Heart right ventricle (tissue), 16 donors: ENCODE measurements at regions not wholly inside any gene's neighbourhood (a gene's known extent, or its start where the extent isn't known, plus 50 kb on each side); places are given as distances from the start of the nearest gene placed in this dataset.

Experiments
- ATAC-seq, 8 donors: fragments of 200-7000 bp; cut with Tn5 transposase; one replicate each; pipeline ENCODE4 v1.9.1; 2020; ENCODE audit warnings: mild to moderate bottlenecking in 8 of 8, moderate library complexity in 8 of 8, moderate number of reproducible peaks in 1 of 8
- DNase-seq, 2 donors: peaks; one replicate each; pipeline ENCODE4 v3.0.0-alpha.2; 2020
- H3K27ac ChIP-seq, 10 donors: fragments of 200-600 bp; sonication (generic) in 2 of 10; one replicate each; pipeline versions ENCODE4 v1.5.0 to v1.8.0; 2020 to 2022; ENCODE audit warnings: mild to moderate bottlenecking in 3 of 10
- H3K27me3 ChIP-seq, 7 donors: fragments of 200-600 bp; one replicate each; pipeline ENCODE4 v1.8.0; 2021 to 2022; ENCODE audit warnings: mild to moderate bottlenecking in 2 of 7
- H3K36me3 ChIP-seq, 9 donors: fragments of 200-600 bp; sonication (generic) in 1 of 9; one replicate each; pipeline versions ENCODE4 v1.5.0 to v1.8.0; 2020 to 2022; ENCODE audit warnings: mild to moderate bottlenecking in 2 of 9
- H3K4me1 ChIP-seq, 9 donors: fragments of 200-600 bp; sonication (generic) in 1 of 9; one replicate each; pipeline versions ENCODE4 v1.5.0 to v1.8.0; 2020 to 2022; ENCODE audit warnings: mild to moderate bottlenecking in 4 of 9
- H3K4me3 ChIP-seq, 10 donors: fragments of 200-600 bp; sonication (generic) in 2 of 10; one replicate each; pipeline versions ENCODE4 v1.5.0 to v1.8.0; 2020 to 2022; ENCODE audit warnings: mild to moderate bottlenecking in 7 of 10, moderate library complexity in 2 of 10
- H3K9me3 ChIP-seq, 11 donors: fragments of 200-600 bp in 10 of 11; sonication (generic) in 2 of 11; one replicate each; pipeline versions ENCODE4 v1.5.0 to v1.8.0; 2013 to 2022; ENCODE audit warnings: mild to moderate bottlenecking in 2 of 11, control low read depth in 1 of 11, moderate library complexity in 1 of 11
- CTCF ChIP-seq, 9 donors: fragments of 200-600 bp; sonication (generic) in 2 of 9; IDR thresholded peaks; one replicate each; pipeline versions ENCODE4 v1.5.0 to v1.8.0; 2021 to 2022; ENCODE audit warnings: antibody characterized with exemption in 9 of 9, mild to moderate bottlenecking in 5 of 9, moderate library complexity in 1 of 9
- WGBS, 2 donors: extraction: QIAGEN DNeasy Blood & Tissue Kit; methylation state at CpG; one replicate each; pipeline ENCODE4 v1.1.7; 2013; ENCODE audit warnings: inconsistent platforms in 1 of 2; 5-methylcytosine and 5-hydroxymethylcytosine counted together
- intact Hi-C, 10 donors: fragments of 100-400 bp; cut with DNase I; formaldehyde crosslinking; loops; one replicate each; pipeline versions ENCODE4 v1.11.1 to v1.14.2; 2022
- donor health status: Arrhythmogenic right ventricular cardiomyopathy.
- donor health status: ischemic (EF 13 %, LVEDD 7.1; RV severe dilation, severe dysfunction).
- donor health status: healthy with polysubstance abuse.
- donor health status: DM: no; HTN: yes; CAD: no.
- donor health status: DM: no; HTN: no; CAD: no.
- donor health status: ischemic (EF 25% LVEDD 6.9; RV normal size, moderate dysfunction).
- donor health status: ischemic (EF 25% LVEDD 5.7; RV mildly dilated, moderate dysfunction).
- donor health status: healthy.
- donor health status: DM: yes; HTN: yes; CAD: no.
- donor health status: Ischemic cardiomyopathy.
- donor health status: ischemic (EF 35%, LVEDD 5.7; RV mildly dilated, moderate dysfunction).
- donor health status: nonischemic (EF 11% LVEDD 7.7; RV severe dilation, severe dysfunction).
- donor health status: DM: yes; HTN: yes; CAD: no.
- donor health status: PGD.
- donor health status: ischemic (EF 29% LVEDD 5.4; RV normal size, mild dysfunction).
- donor health status: nonischemic (EF 23%, LVEDD 6.1; RV moderate dilation, normal function).

- no peak for TF ChIP-seq CTCF (IDR thresholded peaks at IDR 0.05)
- intact Hi-C loops = no loop called here
- Histone ChIP-seq H3K4me1 (no peaks in the 10 kb centered on the region), H3K27me3 (peaks cover 0 to 8% (median 0%) of the 10 kb centered on the region in 7 donors), H3K4me3 (no peak overlapping the region), H3K27ac (no peak overlapping the region), H3K9me3 (no peaks in the 10 kb centered on the region), H3K36me3 (no peaks in the 10 kb centered on the region)
- DNase-seq = no peak
- 86 to 90% methylated on average over 17 of the region's 17 CpGs for WGBS, 2 donors
- ATAC-seq = no peak
These were observed 298.8 kb upstream of the IRX4 start for GRCh38 chr5:2181557-2181956.

- no peak overlapping the region for H3K4me3 ChIP-seq
- H3K27me3 ChIP-seq = peaks cover 0 to 4% (median 0%) of the 10 kb centered on the region in 7 donors
- H3K27ac ChIP-seq = no peak overlapping the region
- TF ChIP-seq CTCF (IDR thresholded peaks at IDR 0.05) = no peak
- no peaks in the 10 kb centered on the region for H3K36me3 ChIP-seq
- ATAC-seq (no peak), DNase-seq (no peak)
- intact Hi-C loops = no loop called here
- no peaks in the 10 kb centered on the region for H3K4me1 ChIP-seq
- WGBS, 2 donors = 48 to 60% methylated on average over 8 of the region's 8 CpGs
- no peaks in the 10 kb centered on the region for H3K9me3 ChIP-seq
These were observed 298.4 kb upstream of the IRX4 start for GRCh38 chr5:2181149-2181548.

GRCh38 chr5:2180456-2180855, 297.7 kb upstream of the IRX4 start:
- H3K27ac ChIP-seq = no peak overlapping the region
- no peaks in the 10 kb centered on the region for H3K36me3 ChIP-seq
- no peak overlapping the region for H3K4me3 ChIP-seq
- H3K27me3 ChIP-seq = no peaks in the 10 kb centered on the region
- no peaks in the 10 kb centered on the region for H3K9me3 ChIP-seq
- intact Hi-C loops = no loop called here
- 86 to 89% methylated on average over 17 of the region's 17 CpGs for WGBS, 2 donors
- no peak for TF ChIP-seq CTCF (IDR thresholded peaks at IDR 0.05)
- no peak for ATAC-seq
- no peaks in the 10 kb centered on the region for H3K4me1 ChIP-seq
- no peak for DNase-seq

- no peaks in the 10 kb centered on the region for H3K27me3 ChIP-seq
These were observed 297.1 kb upstream of the IRX4 start for GRCh38 chr5:2179861-2180260.

More at GRCh38 chr5:2179861-2180260, 297.1 kb upstream of the IRX4 start:
- no peaks in the 10 kb centered on the region for H3K36me3 ChIP-seq
- no peak overlapping the region for H3K4me3 ChIP-seq
- WGBS, 2 donors = 89 to 93% methylated on average over 23 of the region's 23 CpGs
- ATAC-seq (no peak), DNase-seq (no peak)
- H3K4me1 ChIP-seq = no peaks in the 10 kb centered on the region
- TF ChIP-seq CTCF (IDR thresholded peaks at IDR 0.05) = no peak
- H3K27ac ChIP-seq = no peak overlapping the region
- H3K9me3 ChIP-seq = no peaks in the 10 kb centered on the region
- intact Hi-C loops = no loop called here
